ENCODE measurements at regions not wholly inside any gene's neighbourhood (a gene's known extent, or its start where the extent isn't known, plus 50 kb on each side); places are given as distances from the start of the nearest gene placed in this dataset.

DNA sequence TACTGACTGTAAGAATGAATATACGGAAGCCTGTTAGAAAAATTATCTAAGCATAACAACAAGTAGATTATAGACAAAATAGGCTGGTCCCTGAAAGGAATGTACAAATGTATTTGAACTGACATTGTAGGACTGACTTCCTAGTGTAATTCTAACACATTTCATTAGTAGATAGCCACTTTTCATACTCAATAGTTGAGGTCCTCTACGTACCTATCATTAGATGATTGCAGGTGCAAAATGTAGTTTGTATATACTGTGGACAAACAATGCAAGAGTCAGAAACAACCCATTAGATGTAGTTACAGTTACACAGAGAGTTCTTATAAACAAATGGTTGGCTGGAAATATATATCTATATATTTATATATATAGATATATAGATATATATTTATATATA lies 402.3 kb upstream of the SLITRK6 start:
- H3K9me3 Mint-ChIP-seq, result peaks cover 3% of the 10 kb centered on the region
- H3K27ac Mint-ChIP-seq, result no peak overlapping the region
- DNase-seq (ENCODE audit: low spot score), result no peak

DNA sequence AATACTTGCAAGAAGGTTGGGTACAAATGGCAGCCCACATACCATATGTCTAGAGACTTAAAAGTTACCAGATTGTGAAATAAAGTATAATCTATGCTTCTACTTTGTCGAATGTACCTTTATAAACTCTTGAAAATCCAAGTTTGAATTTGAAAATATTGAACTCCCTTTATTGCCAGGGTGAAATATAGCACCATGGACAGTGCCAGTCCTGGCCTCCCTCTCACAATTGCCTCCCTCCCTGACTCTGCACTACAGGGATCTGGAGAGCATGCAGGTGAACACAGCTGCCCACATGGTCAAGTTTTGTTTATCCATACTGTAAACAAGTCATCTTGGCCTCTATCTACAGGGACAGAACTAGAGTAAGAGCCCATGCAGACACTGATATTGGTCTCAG lies 394.1 kb upstream of the SLITRK6 start:
- intact Hi-C loops (cut with micrococcal nuclease), result no loop called here
- H3K4me3 Mint-ChIP-seq (ENCODE audit: low read depth), result no peak overlapping the region
- DNase-seq (ENCODE audit: low spot score), result no peak
- H3K9me3 Mint-ChIP-seq, result peaks cover 32% of the 10 kb centered on the region
- H3K36me3 Mint-ChIP-seq (ENCODE audit: low read depth), result no peaks in the 10 kb centered on the region
- no peak overlapping the region for H3K27ac Mint-ChIP-seq
- H3K4me1 Mint-ChIP-seq (ENCODE audit: low read depth), result no peaks in the 10 kb centered on the region
- no peaks in the 10 kb centered on the region for H3K27me3 Mint-ChIP-seq (ENCODE audit: low read depth)

More for the DNA sequence above, 402.3 kb upstream of the SLITRK6 start:
- no peaks in the 10 kb centered on the region for H3K4me1 Mint-ChIP-seq (ENCODE audit: low read depth)
- no peaks in the 10 kb centered on the region for H3K36me3 Mint-ChIP-seq (ENCODE audit: low read depth)
- H3K4me3 Mint-ChIP-seq (ENCODE audit: low read depth), result no peak overlapping the region
- H3K27me3 Mint-ChIP-seq (ENCODE audit: low read depth), result no peaks in the 10 kb centered on the region
- intact Hi-C loops (cut with micrococcal nuclease), result no loop called here

DNA sequence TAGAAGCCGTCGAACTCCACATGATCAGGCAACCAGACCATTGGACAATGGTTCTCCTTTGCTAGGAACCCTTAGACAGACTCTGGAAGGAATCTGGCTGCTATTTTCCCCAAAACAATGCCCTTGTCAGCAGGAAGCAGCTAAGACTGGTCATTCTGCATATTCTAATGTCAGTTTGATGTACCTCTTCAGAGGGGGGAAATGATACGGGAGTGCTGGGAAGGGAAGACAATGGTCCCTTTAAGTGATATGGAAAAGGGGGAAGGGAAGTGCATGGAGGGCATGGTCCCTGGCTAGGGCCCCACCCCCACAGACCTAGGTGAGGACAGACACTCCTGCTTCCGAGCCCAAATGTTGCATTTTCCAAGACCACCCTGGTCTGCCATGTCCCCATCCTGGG lies 389.0 kb upstream of the SLITRK6 start:
- peaks cover 39% of the 10 kb centered on the region for H3K9me3 Mint-ChIP-seq

DNA sequence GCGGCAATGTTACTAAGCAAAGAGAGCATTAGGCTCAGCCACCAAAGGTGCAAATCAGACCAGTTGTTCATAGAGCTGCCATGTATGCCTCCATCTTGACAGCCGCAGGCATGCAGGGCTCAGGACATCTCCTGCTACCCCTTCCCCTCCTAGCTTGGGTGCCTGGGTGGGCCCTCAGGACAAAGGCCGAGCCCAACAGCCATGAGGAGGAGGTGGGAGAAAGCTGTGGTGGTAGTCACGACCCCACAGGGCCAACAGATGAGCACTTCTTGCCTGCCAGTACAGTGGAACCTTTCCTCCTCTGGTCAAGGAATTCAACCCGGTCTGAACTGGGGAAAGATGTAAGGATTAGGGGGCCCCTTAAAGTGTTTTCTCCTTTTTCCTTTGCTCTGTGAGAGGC lies 386.4 kb upstream of the SLITRK6 start:
- Mint-ChIP-seq H3K27me3 (ENCODE audit: low read depth) (no peaks in the 10 kb centered on the region), H3K4me3 (ENCODE audit: low read depth) (no peak overlapping the region), H3K9me3 (peaks cover 56% of the 10 kb centered on the region), H3K36me3 (ENCODE audit: low read depth) (no peaks in the 10 kb centered on the region), H3K27ac (no peak overlapping the region), H3K4me1 (ENCODE audit: low read depth) (no peaks in the 10 kb centered on the region)
- DNase-seq (ENCODE audit: low spot score), result no peak
- intact Hi-C loops (cut with micrococcal nuclease), result no loop called here

More for the DNA sequence above, 389.0 kb upstream of the SLITRK6 start:
- H3K4me1 Mint-ChIP-seq (ENCODE audit: low read depth), result no peaks in the 10 kb centered on the region
- no peaks in the 10 kb centered on the region for H3K36me3 Mint-ChIP-seq (ENCODE audit: low read depth)
- no peak for DNase-seq (ENCODE audit: low spot score)
- H3K4me3 Mint-ChIP-seq (ENCODE audit: low read depth), result no peak overlapping the region
- no peak overlapping the region for H3K27ac Mint-ChIP-seq
- intact Hi-C loops (cut with micrococcal nuclease), result no loop called here
- no peaks in the 10 kb centered on the region for H3K27me3 Mint-ChIP-seq (ENCODE audit: low read depth)

DNA sequence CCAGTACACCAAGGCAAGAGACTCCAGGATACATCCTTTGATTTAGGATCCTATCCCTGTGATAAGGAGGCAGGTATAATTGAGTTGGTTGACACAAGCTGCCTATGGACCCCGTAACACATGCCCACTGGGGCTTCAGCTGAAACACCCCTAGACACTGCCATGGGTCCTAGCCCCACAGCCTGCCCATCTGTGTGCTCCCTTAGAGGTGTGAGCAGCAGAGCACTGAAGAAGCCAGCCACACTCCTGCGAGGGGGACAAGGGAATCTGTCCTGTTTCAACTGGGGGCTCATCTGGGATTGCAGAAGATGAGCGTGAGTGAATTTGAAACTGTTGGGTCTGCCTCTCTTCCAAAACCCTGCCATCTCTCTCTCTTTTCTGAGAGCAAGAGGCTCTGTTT lies 385.9 kb upstream of the SLITRK6 start:
- no peak for DNase-seq (ENCODE audit: low spot score)
- no peaks in the 10 kb centered on the region for H3K4me1 Mint-ChIP-seq (ENCODE audit: low read depth)

DNA sequence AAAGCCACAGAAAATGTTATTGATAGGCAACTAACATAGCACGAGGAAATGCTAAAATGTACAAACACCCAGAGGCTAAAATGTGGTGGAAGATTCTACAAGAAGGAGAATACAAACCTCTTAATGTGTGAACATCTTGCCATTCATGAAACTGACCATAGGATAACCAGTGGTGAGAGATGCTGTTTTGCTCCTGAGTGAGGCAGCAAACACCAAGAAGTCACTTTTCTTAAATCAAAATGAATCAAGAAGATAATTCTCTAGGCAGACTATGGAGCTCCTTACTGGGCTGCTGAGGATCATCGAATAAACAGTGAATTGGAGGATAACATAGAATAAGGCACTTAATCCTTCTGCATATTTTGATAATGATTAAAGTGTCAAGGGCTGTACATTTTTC lies 375.4 kb upstream of the SLITRK6 start:
- Mint-ChIP-seq H3K27ac (no peak overlapping the region), H3K4me3 (ENCODE audit: low read depth) (no peak overlapping the region), H3K4me1 (ENCODE audit: low read depth) (no peaks in the 10 kb centered on the region), H3K9me3 (peaks cover 33% of the 10 kb centered on the region), H3K36me3 (ENCODE audit: low read depth) (no peaks in the 10 kb centered on the region), H3K27me3 (ENCODE audit: low read depth) (no peaks in the 10 kb centered on the region)
- DNase-seq (ENCODE audit: low spot score), result no peak
- intact Hi-C loops (cut with micrococcal nuclease), result no loop called here

More for the DNA sequence above, 385.9 kb upstream of the SLITRK6 start:
- Mint-ChIP-seq H3K36me3 (ENCODE audit: low read depth) (no peaks in the 10 kb centered on the region), H3K4me3 (ENCODE audit: low read depth) (no peak overlapping the region), H3K27me3 (ENCODE audit: low read depth) (no peaks in the 10 kb centered on the region), H3K27ac (no peak overlapping the region), H3K9me3 (peaks cover 54% of the 10 kb centered on the region)
- intact Hi-C loops (cut with micrococcal nuclease), result no loop called here

DNA sequence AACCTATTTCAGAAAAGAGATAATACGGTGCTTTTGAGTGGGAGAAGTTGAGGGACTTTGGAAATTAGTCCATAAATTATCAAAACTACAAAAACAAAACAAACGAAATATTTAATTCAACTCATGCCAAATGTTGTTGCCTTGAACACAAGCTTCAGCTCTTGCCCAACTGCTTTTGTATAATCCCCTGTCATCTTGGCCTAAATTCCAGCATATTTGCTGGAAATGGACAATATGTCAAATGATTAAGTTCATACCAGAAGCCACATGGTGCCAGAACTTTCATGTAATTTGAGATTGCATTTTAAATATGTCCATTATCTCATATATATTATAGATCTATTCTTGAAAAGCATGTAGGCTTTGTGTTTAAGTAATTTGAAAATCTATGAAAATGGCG lies 373.7 kb upstream of the SLITRK6 start:
- intact Hi-C loops (cut with micrococcal nuclease), result no loop called here
- DNase-seq (ENCODE audit: low spot score), result no peak
- Mint-ChIP-seq H3K36me3 (ENCODE audit: low read depth) (no peaks in the 10 kb centered on the region), H3K4me3 (ENCODE audit: low read depth) (no peak overlapping the region), H3K9me3 (peaks cover 33% of the 10 kb centered on the region), H3K27me3 (ENCODE audit: low read depth) (no peaks in the 10 kb centered on the region), H3K4me1 (ENCODE audit: low read depth) (no peaks in the 10 kb centered on the region), H3K27ac (no peak overlapping the region)

DNA sequence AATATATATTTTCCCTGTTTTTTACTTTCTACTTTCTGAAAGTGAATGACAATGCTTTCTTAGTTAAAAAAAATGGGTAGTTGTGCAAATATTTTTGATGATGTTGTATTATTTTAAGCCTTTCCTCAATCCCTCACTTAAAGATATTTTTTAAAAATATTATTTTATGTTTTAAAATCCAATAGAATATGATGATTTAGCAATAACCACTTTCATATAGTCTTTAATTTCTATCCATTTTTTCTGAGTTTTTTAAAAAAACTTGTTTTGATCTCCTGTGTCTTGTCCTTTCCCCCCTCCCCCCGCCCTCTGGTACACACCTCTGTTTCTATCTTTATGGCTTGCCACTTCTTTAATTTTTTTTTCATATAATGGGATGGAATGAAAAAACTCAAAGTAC lies 362.0 kb upstream of the SLITRK6 start:
- intact Hi-C loops (cut with micrococcal nuclease), result no loop called here
- DNase-seq (ENCODE audit: low spot score), result no peak
- H3K4me3 Mint-ChIP-seq (ENCODE audit: low read depth), result no peak overlapping the region
- no peaks in the 10 kb centered on the region for H3K4me1 Mint-ChIP-seq (ENCODE audit: low read depth)
- no peaks in the 10 kb centered on the region for H3K27me3 Mint-ChIP-seq (ENCODE audit: low read depth)
- H3K9me3 Mint-ChIP-seq, result peaks cover 28% of the 10 kb centered on the region
- no peak overlapping the region for H3K27ac Mint-ChIP-seq
- H3K36me3 Mint-ChIP-seq (ENCODE audit: low read depth), result no peaks in the 10 kb centered on the region

DNA sequence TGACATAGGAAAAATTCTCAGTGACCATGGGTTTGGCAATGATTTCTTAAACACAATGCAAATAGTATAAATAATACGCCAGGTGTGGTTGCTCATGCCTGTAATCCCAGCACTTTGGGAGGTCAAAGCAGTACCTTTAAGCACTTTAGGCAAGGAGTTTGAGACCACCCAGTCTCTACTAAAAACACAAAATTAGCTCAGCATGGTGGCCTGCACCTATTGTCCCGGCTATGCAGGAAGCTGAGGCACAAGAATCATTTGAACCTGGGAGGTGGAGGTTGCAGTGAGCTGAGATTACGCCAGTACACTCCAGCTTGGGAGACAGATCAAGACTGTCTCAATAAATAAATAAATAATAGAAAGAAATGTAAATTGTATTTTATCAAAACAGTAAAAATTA lies 356.5 kb upstream of the SLITRK6 start:
- intact Hi-C loops (cut with micrococcal nuclease), result no loop called here
- no peak overlapping the region for H3K4me3 Mint-ChIP-seq (ENCODE audit: low read depth)
- H3K9me3 Mint-ChIP-seq, result peaks cover 22% of the 10 kb centered on the region
- no peaks in the 10 kb centered on the region for H3K27me3 Mint-ChIP-seq (ENCODE audit: low read depth)
- no peak overlapping the region for H3K27ac Mint-ChIP-seq
- DNase-seq (ENCODE audit: low spot score), result no peak
- H3K36me3 Mint-ChIP-seq (ENCODE audit: low read depth), result no peaks in the 10 kb centered on the region
- no peaks in the 10 kb centered on the region for H3K4me1 Mint-ChIP-seq (ENCODE audit: low read depth)

DNA sequence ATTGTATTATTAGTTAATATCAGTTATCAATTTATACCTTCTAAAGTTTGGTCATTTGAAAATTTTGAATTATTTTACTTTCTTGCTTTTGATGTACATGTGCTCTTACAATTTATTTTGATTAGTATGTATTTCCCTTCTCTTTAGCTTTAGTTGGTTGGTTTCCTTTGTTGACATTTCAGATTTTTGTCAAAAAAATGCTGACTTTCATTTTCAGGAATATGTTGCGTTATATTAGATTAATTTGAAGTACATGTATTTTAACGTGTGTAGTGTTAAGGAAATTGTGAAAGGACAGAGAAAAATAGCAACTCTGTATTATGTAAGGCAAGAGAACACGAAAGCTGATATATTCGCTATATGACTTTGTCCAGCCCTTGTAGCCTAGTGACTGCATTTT lies 342.9 kb upstream of the SLITRK6 start:
- H3K36me3 Mint-ChIP-seq (ENCODE audit: low read depth), result no peaks in the 10 kb centered on the region
- no peaks in the 10 kb centered on the region for H3K27me3 Mint-ChIP-seq (ENCODE audit: low read depth)
- H3K4me3 Mint-ChIP-seq (ENCODE audit: low read depth), result no peak overlapping the region
- intact Hi-C loops (cut with micrococcal nuclease), result no loop called here
- DNase-seq (ENCODE audit: low spot score), result no peak
- no peak overlapping the region for H3K27ac Mint-ChIP-seq
- H3K9me3 Mint-ChIP-seq, result peaks cover 20% of the 10 kb centered on the region
- H3K4me1 Mint-ChIP-seq (ENCODE audit: low read depth), result no peaks in the 10 kb centered on the region

DNA sequence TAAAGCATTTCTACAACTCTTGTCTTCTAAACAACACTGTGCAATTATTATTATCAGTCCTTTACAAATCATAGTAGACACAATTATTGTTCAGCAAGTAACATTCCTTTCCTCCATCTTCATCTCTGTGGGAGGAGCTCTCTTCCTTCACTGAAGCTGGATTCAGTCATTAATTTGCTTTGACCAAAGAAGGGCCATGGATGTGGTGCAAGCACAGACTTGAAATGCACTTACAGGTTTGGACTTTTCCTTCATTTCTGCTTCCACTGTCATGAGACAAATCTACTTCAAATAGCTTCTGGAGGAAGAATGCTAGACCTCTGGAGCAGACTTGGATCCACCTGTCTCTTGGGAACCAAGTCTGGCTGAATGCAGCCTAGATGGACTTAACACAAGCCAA lies 336.6 kb upstream of the SLITRK6 start:
- intact Hi-C loops (cut with micrococcal nuclease), result no loop called here
- Mint-ChIP-seq H3K27ac (no peak overlapping the region), H3K36me3 (ENCODE audit: low read depth) (no peaks in the 10 kb centered on the region), H3K4me3 (ENCODE audit: low read depth) (no peak overlapping the region), H3K27me3 (ENCODE audit: low read depth) (no peaks in the 10 kb centered on the region), H3K9me3 (peaks cover 11% of the 10 kb centered on the region), H3K4me1 (ENCODE audit: low read depth) (no peaks in the 10 kb centered on the region)
- no peak for DNase-seq (ENCODE audit: low spot score)

DNA sequence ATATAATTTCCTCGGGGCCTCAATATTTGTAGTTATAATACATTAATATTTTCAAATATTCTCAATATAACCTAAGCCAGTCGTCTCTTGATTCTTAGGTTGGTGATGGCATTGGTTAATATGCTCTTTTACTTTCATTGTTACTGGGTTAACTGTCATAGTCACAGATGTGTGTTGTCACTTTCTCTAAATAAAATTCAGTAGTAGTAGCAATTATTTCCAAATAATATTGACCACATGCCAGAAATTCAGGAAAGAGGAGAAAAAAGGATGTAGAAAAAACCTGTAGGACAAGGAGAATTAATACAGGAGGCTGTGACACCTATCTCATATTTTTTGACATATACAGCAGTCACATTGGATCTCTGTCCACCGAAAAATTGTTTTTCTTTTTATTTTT lies 322.7 kb upstream of the SLITRK6 start:
- Mint-ChIP-seq H3K4me1 (ENCODE audit: low read depth) (no peaks in the 10 kb centered on the region), H3K9me3 (peaks cover 29% of the 10 kb centered on the region), H3K36me3 (ENCODE audit: low read depth) (no peaks in the 10 kb centered on the region), H3K27me3 (ENCODE audit: low read depth) (no peaks in the 10 kb centered on the region), H3K27ac (no peak overlapping the region), H3K4me3 (ENCODE audit: low read depth) (no peak overlapping the region)
- intact Hi-C loops (cut with micrococcal nuclease), result no loop called here
- no peak for DNase-seq (ENCODE audit: low spot score)

DNA sequence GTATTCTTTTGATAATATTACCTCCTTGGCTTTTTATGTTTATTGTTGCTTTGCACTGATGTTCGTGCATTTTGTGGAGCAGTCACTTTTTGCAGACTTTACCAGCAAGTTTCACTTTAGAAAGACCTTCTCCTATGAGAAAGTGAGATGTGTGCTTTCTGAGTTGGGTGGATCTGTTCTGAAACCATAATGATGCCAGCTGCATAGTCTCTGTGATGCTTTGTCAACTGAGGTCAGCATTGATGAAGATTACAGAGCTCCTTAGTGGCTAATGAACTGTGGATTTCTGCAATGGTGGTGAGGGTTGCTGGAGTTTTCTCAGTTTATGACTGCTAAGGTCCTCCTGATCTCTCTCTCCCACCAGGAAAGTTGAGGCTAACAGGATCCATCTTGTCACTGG lies 309.9 kb upstream of the SLITRK6 start:
- H3K9me3 Mint-ChIP-seq, result peaks cover 65% of the 10 kb centered on the region
- no peaks in the 10 kb centered on the region for H3K27me3 Mint-ChIP-seq (ENCODE audit: low read depth)
- H3K4me3 Mint-ChIP-seq (ENCODE audit: low read depth), result no peak overlapping the region
- no peaks in the 10 kb centered on the region for H3K4me1 Mint-ChIP-seq (ENCODE audit: low read depth)
- H3K27ac Mint-ChIP-seq, result no peak overlapping the region
- intact Hi-C loops (cut with micrococcal nuclease), result no loop called here
- no peaks in the 10 kb centered on the region for H3K36me3 Mint-ChIP-seq (ENCODE audit: low read depth)
- no peak for DNase-seq (ENCODE audit: low spot score)

DNA sequence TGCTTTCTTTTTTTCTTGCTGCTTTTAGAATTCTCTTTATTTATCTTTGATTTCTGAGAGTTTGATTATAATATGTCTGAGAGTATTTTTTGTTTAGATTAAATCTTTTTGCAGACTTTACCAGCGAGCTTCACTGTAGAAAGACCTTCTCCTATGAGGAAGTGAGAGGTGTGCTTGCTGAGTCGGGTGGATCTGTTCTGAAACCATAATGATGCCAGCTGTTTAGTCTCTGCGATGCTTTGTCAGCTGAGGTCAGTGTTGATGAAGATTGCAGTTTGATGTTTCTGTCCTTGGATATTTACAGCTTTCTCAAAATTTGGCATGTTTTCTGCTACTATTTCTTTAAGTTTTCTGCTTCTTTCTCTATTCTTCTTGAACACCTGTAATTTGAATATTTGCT lies 309.1 kb upstream of the SLITRK6 start:
- H3K36me3 Mint-ChIP-seq (ENCODE audit: low read depth), result no peaks in the 10 kb centered on the region
- no peaks in the 10 kb centered on the region for H3K4me1 Mint-ChIP-seq (ENCODE audit: low read depth)
- H3K27me3 Mint-ChIP-seq (ENCODE audit: low read depth), result no peaks in the 10 kb centered on the region
- no peak overlapping the region for H3K27ac Mint-ChIP-seq
- H3K9me3 Mint-ChIP-seq, result peaks cover 68% of the 10 kb centered on the region
- intact Hi-C loops (cut with micrococcal nuclease), result no loop called here
- DNase-seq (ENCODE audit: low spot score), result no peak
- H3K4me3 Mint-ChIP-seq (ENCODE audit: low read depth), result no peak overlapping the region
